Effector CD8-positive, alpha-beta T cell (primary cell): ENCODE measurements at regions not wholly inside any gene's neighbourhood (a gene's known extent, or its start where the extent isn't known, plus 50 kb on each side); places are given as distances from the start of the nearest gene placed in this dataset.

Experiments used
- DNase-seq: peaks from one replicate; lab custom pipeline; 2025; lab: John Stamatoyannopoulos, UW

DNA sequence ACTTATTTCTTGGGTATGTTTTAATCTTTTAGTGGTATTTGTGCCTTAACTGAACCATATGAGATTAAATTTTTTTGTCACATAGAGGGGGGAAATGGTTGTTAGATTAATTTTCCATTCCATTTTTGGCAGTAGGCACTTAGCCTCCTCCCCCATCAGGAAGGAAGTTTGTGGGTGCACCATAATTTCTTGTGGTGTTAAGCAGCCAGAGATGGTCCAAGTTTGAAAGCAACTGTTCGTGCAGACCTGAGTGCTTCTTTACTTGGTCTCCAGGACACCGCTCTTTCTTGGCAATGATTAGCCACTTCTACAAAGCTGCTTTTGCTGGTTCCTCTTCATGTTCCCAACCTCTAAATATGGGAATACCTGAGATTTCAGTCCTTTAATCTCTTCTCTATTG lies 92.7 kb upstream of the RPL34 start:
- DNase-seq = peak; percentile 0

DNA sequence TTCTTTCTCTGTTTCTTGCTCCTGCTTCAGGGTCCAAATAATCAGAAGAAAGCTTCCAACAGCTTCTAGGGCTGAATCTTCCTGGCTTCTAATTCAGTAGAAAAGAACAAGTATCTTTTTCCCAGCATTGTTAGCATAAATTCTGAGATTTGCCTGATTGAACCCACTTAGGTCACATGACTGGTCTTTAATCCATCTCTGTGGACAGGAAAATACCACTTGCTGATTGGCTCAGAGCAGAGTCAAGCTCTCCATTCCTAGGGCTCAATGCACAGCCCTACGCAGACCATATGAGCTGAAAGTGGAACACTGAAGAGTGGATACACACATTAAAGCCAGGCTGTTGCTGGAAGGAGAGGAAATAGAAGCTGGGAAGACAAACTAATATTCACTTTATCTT lies 99.6 kb upstream of the RPL34 start:
- DNase-seq = no peak

DNA sequence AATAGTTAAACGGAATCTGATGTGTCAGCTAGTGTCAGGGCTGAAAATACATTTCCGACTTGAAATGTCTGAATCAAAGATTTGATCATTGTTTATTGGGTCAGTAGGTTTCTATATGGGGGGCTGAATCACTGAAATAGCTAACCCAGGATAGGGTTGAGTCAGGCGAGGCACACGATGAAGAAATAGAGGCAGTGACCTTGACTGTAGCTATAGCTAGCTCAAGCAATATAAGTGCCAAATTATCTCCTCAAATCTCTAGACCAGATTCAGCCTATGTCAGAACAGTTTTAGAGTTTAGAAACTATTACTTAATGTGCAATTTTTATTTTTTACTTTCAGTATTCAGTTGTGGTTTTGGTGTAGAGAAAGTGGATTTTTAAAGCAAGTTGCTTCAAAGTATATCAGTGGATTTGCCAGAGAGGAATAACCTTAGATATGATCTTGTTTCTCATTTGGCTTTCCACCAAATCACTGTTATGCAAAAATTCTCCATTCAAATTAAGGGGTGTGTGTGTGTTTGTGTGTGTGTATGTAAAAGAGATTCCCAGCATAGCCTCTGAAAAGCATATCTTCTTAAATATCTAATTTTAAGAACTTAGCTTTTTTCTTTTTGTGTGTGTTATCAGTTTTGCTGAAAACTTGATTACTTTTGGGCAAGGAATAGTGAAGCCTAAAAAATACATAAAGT lies 100.3 kb upstream of the RPL34 start:
- DNase-seq = no peak

DNA sequence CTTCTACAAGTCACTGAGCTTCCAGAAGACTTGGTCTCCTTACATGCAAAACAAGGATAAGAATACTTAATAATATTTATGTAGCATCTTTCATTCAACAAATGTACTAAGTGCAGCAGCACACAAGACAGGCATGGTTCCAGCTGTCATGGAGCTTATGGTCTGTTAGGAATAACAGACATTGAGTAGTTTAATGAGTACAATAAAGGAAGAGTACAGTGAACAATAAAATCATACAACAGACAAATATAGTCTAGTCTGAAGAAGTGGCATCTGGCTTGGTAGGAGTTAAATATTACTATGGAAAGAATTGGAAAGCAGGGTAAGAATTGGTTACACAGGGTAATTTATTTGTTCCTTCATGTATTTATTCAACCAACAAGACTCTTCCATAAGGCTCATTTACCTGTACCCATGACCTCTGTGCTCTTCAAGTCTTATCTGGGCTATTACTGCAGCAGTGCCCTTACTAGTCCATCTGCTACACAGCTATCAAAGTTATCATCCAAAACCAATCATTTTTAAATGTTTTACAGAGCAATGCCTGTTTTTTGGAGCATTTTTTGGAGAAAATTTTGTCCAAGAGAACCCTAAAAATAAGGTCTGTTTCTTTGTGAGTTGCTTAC lies 101.1 kb upstream of the RPL34 start:
- no peak for DNase-seq

DNA sequence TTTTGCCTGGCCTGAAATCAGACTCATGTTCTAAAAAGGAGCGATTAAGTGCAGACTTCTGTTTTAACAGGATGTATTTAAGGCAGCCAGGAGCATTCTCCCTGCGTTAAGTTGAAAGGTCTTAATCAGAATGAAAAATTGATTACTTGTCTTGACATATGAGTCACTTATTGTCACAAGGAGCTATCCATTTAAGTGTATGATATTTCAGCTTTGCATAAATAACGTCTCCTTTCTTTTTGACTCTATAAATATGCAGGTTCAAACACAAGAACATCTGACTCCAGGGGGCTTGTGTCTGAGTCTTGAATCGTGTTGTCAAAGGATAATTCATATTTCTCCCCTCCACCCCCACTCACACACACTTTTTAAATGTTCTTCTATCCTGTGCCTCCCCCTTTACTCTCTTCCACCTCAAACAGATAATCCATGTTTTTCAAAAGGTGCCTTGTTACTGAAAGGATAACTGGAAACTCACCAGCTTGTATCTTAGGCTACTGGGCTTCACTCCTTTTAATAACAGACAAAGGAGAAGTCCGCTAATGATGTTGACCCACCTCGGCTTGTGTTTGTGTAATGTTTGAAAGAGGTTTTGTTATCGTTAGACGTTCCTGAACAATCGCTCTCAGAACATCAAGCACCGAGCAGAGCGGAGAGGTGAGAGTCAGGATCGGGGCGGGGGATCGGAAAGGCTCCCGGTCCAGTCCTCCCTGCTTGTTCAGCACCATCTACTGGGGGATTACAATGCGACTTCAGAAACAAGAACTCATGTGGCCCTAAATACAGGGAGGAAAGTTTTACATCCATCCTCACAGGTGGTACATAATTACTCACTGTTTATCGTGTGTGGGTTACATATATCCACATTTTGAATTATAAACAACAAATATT lies 107.5 kb upstream of the RPL34 start:
- peak; percentile 15 for DNase-seq

DNA sequence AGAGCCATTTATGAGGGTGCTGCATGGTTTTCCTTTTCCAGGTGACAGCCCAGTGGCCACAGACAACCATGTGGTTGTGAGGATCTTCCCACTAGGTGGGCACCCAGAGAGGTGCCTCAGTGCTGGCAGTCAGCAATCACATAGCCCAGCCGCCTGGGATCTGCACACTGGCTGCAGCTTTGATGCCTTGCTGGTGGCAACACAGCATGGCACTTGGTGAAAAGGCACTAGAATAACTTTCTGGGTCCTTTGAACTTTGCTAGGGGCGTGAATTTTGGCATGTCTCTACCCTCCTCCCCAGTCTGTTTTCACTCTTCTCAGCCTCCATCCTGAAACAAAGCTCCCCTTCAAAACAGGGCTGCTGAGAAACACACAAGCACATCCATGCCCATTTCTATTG lies 108.8 kb upstream of the RPL34 start:
- DNase-seq = peak; percentile 0

DNA sequence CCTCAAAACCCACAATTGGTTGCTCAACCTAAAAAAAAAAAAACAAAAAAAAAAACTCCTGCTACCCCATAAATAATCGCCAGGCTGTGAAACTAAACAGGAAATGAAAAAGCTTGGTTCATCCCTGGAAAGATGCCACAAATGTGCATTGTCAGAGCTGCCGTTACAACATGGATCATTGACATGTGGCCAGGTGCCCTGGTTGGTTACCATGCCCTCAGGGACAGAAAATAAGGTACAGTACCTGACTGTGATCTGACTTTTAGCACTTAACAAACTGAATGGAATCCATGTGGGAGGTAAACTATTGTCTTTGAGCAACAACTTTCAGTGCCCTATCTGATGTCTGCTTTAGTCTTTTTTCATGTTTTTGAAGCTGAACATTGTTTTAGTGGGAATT lies 118.0 kb upstream of the RPL34 start:
- no peak for DNase-seq

DNA sequence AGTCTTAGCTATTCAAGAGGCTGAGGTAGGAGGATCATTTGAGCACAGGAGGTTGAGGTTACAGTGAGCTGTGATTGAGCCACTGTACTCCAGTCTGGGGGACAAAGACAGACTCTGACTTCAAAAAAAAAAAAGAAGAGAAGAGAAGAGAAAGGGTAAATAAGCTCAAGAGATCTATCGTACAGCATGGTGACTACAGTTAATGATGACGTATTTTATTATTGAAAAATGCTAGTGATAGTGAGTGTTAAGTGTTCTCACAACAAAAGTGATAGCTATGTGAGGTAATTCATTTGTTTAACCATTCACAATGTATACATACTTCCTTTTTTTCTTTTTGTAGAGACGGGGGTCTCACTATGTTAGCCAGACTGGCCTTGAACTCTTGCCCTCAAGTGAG lies 121.5 kb upstream of the RPL34 start:
- no peak for DNase-seq

DNA sequence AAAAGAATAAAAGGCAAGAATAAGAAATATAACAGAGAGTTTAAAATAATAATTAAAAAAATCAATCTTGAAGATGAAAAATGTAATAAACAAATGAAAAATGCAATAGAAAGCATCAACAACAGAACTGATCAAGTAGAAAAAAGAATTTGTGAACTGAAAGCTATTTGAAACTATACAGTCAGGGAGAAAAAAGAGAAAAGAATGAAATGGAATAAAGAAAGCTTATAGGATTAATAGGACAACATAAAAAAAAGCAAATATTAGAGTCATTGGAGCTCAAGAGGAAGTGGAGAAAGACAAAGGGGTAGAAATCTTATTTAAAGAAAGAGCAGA lies 126.8 kb upstream of the RPL34 start:
- no peak for DNase-seq

DNA sequence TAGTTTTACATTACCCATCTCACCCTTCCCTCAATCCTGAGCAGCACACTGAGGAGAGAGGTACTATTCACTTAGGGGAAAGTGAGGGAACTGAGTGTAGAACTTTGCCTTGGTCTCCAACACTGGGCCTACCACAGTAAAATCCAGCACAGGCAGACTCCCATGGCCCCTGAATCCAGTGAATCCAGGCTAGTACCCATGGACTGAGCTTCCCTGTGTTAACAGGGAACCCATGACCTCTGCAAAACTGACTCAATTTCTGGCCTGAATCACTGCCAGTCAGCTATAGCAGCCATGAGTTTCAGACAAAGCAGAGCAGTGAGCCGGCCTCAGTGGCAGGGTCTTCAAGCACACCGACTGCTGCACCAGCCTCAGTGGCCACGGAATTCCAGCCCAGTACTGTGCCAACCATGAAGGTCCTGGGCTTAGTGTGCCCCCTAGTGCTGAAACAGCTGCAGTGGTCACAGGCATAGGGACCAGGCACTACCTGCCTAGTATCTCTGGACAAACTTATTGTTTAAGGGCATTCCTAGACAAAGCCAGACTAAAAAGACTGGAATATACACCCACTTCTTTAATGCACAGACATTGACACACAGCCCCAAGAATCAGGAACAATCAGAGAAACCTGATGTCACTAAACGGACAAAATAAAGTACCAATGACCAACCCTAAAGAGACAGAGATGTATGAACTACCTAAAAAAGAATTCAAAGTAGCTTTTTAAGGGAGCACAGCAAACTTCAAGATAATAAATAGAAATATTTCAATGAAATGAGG lies 127.4 kb upstream of the RPL34 start:
- no peak for DNase-seq

DNA sequence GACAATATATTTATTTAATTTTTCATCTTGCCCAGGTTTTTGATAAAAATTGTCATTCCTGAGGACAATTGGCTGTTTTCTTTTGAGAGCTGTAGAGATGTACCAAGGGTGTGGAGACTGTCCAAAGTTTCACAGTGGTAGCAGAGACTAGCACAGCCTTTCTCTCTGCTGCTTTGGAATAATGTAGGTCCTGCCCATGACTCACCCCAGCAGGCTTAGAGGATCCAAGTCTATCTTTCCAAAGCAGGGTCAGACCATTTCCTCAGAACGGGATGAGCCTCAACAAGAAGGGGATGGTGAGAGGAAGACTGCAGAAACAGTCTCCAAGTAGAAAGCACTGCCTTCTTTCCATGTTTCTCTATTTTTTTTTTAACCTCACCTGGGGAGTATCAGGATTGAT lies 131.5 kb upstream of the RPL34 start:
- no peak for DNase-seq

DNA sequence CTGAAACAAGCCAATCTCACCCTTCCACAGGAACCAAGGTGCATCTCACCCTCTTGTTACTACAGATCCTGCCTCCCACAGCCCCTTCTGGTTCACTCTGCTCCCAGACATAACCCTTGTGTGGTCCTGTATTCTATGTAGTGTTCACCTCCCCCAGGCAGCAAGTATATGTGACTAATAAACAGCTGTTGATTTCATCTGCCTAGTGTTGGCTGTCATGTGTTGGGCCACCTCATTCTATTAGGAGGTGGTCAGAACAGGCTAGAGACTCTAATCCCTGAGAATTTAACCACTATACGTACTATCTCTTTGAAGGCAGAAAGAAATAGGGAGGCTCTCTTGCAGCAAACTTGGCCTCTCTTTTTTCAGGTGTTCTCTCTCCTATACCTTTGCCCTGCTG lies 134.3 kb upstream of the RPL34 start:
- DNase-seq = no peak

DNA sequence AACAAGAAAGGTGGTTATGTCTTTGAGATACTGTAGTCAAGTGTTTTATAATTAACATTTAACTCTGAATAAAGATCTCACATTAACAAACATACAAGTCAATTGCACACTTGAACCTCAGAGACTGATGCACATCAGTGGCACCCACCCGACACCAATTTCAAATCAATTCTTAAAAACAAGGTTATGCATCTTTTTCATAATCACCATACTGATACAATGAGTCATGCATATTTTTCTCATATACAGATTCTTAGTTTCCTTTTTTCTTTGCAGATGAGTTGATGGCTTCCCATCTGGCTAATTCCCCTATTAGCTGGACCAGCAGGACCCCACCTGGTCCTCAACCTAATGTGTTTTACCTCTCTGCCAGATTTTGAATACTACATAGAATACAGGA lies 136.2 kb upstream of the RPL34 start:
- no peak for DNase-seq

DNA sequence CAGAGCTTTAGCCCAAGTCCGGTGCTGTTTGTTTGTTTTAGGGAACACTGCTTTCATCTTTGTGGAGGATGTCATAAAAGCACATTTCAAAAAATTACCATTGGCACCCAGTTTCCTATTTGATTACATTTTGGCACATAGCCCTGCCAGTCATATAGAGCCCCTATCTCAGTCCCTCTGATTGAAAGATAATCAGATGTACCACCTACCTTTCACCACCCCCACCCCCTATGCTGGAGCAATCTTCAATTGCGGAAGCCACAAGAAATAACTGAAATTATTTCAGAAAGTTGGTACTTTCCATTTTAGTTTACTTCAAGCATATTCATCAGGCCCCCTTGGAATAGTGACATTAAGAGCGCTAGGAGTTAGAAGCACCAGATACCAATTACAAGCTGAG lies 136.7 kb upstream of the RPL34 start:
- no peak for DNase-seq

DNA sequence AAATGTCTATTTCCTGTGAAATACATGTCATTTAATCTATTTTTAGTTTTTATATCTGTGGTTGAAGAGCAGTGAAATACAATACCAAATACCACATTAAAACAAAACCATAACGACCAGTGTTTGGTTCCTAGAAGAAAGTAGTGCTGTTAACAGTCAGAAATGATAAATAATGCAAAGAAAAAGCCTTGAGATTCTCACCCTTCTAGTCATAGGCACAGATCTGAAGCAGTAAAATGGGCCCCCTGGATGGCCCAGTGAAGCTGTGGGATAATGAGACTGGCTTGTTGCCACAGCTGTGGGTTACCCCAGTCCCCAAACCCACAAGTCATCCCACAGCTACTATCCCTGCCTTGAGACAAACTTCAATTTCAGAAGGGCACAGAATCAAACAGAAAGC lies 137.3 kb upstream of the RPL34 start:
- DNase-seq = no peak

DNA sequence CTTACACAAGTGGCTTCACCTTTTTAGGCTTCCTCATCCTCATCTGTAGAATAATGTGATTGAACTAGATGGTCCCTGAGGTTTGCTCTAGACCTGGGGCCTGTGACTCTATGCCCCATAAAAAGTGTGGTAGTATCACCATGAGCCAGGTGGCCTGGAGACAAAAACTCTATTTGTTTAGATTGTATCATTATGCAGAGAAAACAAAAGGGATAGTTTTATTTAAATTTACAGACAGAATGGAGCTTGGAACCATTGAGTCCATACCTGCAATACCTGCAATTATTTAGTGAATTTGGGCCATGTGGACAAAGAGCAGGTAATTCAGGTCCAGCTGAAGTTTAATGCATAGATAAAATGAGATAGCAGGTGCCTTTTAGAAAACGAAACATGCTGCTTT lies 139.5 kb upstream of the RPL34 start:
- no peak for DNase-seq

DNA sequence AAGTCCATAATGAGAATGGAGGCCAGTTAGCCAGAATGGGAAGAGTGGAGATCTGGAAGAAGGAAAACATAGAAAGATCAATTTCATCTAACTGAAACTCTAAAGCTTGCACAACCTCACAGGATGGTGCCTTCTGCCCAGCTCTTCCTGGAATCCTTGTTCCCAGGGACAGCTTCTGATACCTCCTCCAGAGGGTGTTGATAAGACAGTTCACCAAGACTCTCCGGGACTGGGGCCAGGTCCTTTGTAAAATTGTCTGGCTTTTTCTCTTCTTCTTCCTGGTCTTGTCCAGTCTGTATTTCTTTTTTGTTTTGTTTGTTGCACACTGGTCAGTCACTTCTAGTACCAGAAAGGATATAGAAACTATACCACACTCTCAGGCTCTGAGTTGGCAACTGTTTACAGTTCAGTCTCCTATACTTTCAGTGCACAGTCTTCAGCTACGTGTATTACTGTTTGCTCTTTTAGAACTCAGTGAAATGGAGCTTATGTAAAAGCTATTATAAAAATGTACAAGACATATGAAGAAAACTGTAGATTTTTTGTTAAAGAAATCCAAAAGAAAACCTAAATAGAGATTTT lies 142.8 kb upstream of the RPL34 start:
- no peak for DNase-seq

DNA sequence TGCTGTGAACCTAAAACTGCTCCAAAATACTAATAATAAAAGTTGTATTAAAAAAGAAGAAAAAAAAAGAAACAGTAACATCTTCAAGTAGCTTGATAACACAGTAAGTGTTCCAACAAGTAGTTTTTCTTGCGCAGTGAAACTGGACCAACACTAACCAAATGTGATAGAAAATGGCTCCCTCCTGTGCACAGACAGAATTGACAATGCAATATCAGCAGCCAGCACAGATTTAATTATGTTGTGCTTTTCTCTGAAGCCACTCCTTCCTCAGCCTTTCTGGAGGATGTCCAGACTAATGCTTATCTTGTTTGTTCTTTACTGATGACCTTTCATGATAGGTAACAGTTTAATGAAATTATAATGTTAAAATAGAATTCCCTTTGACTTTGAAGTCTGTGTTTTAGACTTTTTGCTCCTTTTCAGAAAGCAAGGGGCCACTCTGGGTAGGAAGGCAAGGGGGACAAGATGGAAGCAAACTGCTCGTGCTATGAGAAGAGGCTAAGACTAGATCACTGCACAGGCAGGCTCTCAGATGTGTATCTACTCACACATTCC lies 147.1 kb upstream of the RPL34 start:
- no peak for DNase-seq

DNA sequence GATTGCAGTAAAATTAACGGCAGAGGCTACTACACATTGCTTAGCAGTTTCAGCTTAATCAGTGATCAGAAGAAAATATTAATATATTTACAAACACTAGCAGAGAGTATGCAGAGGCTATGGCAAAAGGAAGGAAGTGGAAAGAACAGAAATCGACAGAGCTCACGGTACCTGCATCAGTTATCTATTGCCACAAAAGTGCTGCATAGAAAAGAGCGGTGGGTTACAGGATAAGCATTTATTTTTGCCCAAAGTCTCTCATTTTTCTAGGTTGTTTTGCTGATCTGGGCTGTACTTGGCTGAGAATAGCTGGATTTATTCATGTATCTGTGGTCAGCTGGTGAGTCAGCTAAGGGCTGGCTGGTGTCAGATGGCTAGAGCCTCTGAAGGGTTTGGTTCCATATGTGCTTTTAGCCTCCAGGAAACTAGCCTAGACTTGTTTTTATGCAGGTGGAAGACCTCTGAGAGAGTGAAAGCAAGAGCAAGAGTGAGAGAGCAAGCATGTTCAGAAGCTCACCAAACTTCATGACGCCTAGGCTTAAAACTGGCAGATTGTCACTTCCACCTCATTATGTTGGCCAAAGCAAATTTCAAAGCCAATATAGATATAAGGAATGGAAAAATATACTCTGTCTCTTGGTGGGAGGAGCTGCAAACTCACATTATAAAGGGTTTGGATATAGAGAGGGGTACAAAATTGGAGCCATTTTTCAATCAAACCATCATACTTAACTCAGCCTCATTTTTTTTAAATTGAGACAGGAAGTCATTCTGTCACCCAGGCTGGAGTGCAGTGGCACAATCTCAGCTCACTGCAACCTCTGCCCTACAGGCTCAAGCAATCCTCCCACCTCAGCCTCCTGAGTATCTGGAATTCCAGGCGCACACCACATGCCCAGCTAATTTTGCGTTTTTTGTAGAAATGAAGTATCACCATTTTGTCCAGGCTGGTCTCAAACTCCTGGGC lies 153.2 kb upstream of the RPL34 start:
- DNase-seq = no peak

DNA sequence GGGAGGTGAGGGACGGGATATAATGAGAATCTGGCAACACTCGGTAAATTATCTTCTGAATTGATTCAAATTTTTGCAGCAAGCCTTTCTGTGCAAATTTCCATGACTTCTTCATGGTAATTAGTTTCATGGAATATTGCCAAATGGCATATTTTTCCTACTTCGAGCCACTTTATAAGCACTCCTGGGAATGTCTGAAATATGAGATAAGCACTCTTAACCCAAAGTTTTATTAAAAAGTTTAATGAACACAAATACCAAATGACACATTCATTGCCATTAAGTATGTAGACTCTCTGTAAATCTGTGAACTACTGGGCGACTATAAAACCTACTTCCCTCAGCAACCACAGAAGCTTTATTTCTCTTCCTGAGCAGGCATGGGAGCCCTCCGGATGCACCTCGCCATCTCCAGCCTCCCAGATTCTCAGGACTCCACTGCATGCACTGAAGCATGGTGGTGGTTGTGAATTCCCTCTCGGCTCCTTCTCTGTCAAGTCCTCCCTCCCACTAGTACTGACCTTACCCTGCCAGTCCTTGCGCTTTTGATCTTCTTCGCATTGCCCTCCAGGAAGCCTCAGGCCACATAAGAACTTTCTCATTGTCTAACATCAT lies 154.4 kb upstream of the RPL34 start:
- no peak for DNase-seq
